K562 (cell line): ENCODE measurements at regions not wholly inside any gene's neighbourhood (a gene's known extent, or its start where the extent isn't known, plus 50 kb on each side); places are given as distances from the start of the nearest gene placed in this dataset.

Experiments used
- BHLHE40 ChIP-seq: IDR thresholded peaks from 2 replicates; pipeline ENCODE4 v1.6.1; 2011; ENCODE audit warnings: low read length, improper control_type of control experiment
- CC2D1A ChIP-seq: fragments of 450-650 bp; IDR thresholded peaks from 2 replicates; pipeline ENCODE4 v1.6.1; 2017; ENCODE audit warnings: mild to moderate bottlenecking
- CREB1 ChIP-seq, 2 experiments: sonication (generic) in 1 of 2; formaldehyde crosslinking in 1 of 2; IDR thresholded peaks; 2 replicates each; pipeline versions ENCODE4 v1.6.1 to v1.8.0; 2012 to 2022; ENCODE audit warnings: inconsistent platforms in 1 of 2, mild to moderate bottlenecking in 1 of 2, missing genetic modification reagents in 1 of 2, moderate library complexity in 1 of 2
- ESRRA ChIP-seq: fragments of 450-650 bp; IDR thresholded peaks from 2 replicates; pipeline ENCODE4 v1.6.1; 2014; ENCODE audit warnings: low read depth, mild to moderate bottlenecking, moderate library complexity, borderline replicate concordance
- FOXM1 ChIP-seq, 2 experiments: fragments of 450-650 bp in 1 of 2; sonication (generic) in 1 of 2; formaldehyde crosslinking in 1 of 2; IDR thresholded peaks; 2 replicates each; pipeline versions ENCODE4 v1.6.1 to v1.9.0; 2017 to 2022; ENCODE audit warnings: low read depth in 2 of 2, mild to moderate bottlenecking in 2 of 2, missing genetic modification reagents in 1 of 2, moderate library complexity in 1 of 2
- GATA2 ChIP-seq: sonication (generic); formaldehyde crosslinking; IDR thresholded peaks from 2 replicates; pipeline ENCODE4 v1.4.0; 2020; ENCODE audit warnings: mild to moderate bottlenecking, missing genetic modification reagents
- MAFK ChIP-seq: IDR thresholded peaks from 2 replicates; pipeline ENCODE4 v1.6.1; 2011; ENCODE audit warnings: low read length, improper control_type of control experiment
- MBD2 ChIP-seq: sonication (generic); IDR thresholded peaks from 2 replicates; pipeline ENCODE4 v1.6.1; 2016; ENCODE audit warnings: low read depth, borderline replicate concordance
- NR4A1 ChIP-seq, 2 experiments: fragments of 250-450 bp in 1 of 2; fragments of 450-650 bp in 1 of 2; sonication (Bioruptor Pico) in 1 of 2; IDR thresholded peaks; 2 replicates each; pipeline versions ENCODE4 v1.4.0 to v1.6.1; 2016 to 2020; ENCODE audit warnings: mild to moderate bottlenecking in 2 of 2, missing compliant biosample characterization in 1 of 2, missing genetic modification characterization in 1 of 2, moderate library complexity in 1 of 2
- PKNOX1 ChIP-seq: fragments of 450-650 bp; IDR thresholded peaks from 2 replicates; pipeline ENCODE4 v1.6.1; 2016
- POLR2AphosphoS5 ChIP-seq: IDR thresholded peaks from 2 replicates; pipeline ENCODE4 v1.6.1; 2011; ENCODE audit warnings: mild to moderate bottlenecking, low read depth, low read length, moderate library complexity; ENCODE audit not compliant: control insufficient read depth, insufficient read depth
- PRDM10 ChIP-seq: fragments of 450-650 bp; IDR thresholded peaks from 2 replicates; pipeline ENCODE4 v1.6.1; 2018; ENCODE audit not compliant: partially characterized antibody
- RBM14 ChIP-seq: fragments of 200-400 bp; formaldehyde crosslinking; IDR thresholded peaks from 2 replicates; pipeline ENCODE4 v1.6.1; 2018; ENCODE audit warnings: low read depth, mild to moderate bottlenecking, low read length, moderate library complexity, borderline replicate concordance; ENCODE audit not compliant: insufficient read depth
- RBM34 ChIP-seq: fragments of 200-400 bp; formaldehyde crosslinking; IDR thresholded peaks from 2 replicates; pipeline ENCODE4 v1.6.1; 2018; ENCODE audit warnings: low read length, borderline replicate concordance; ENCODE audit not compliant: insufficient read depth
- RFX5 ChIP-seq: IDR thresholded peaks from 2 replicates; pipeline ENCODE4 v1.6.1; 2011; ENCODE audit warnings: low read depth, mild to moderate bottlenecking, improper control_type of control experiment, low read length
- WHSC1 ChIP-seq: IDR thresholded peaks from one replicate; pipeline ENCODE4 v1.6.1; 2012; ENCODE audit warnings: low read length, control low read depth, inconsistent platforms
- YBX1 ChIP-seq: fragments of 450-650 bp; IDR thresholded peaks from 2 replicates; pipeline ENCODE4 v1.7.1; 2016; ENCODE audit warnings: mild to moderate bottlenecking
- ZFP91 ChIP-seq: sonication (generic); formaldehyde crosslinking; IDR thresholded peaks from 2 replicates; pipeline ENCODE4 v1.8.0; 2022; ENCODE audit warnings: mild to moderate bottlenecking, missing genetic modification reagents
- ZNF507 ChIP-seq: conservative IDR thresholded peaks from 2 replicates; pipeline ENCODE4 v1.6.1; 2017; ENCODE audit warnings: missing genetic modification characterization, missing compliant biosample characterization

- no peak for TF ChIP-seq PRDM10
- peak; percentile 98; the same call in 1 of the 2 replicates for TF ChIP-seq ESRRA
- TF ChIP-seq RBM14 = no peak
- no peak for TF ChIP-seq ZFP91
- TF ChIP-seq POLR2AphosphoS5 = peak; percentile 82
- TF ChIP-seq CC2D1A = peak; percentile 73
- peak; percentile 80 for TF ChIP-seq BHLHE40
- TF ChIP-seq NR4A1 (CRISPR knock-in tag; IDR thresholded peaks at IDR 0.05) = no peak
- TF ChIP-seq NR4A1 (tag; IDR thresholded peaks at IDR 0.05) = peak; percentile 76
- TF ChIP-seq MBD2 = peak; percentile 62; the same call in 1 of the 2 replicates
- no peak for TF ChIP-seq WHSC1
- TF ChIP-seq GATA2 (CRISPR knock-in tag) = peak; percentile 96
- TF ChIP-seq CREB1 (IDR thresholded peaks at IDR 0.05) = peak; percentile 74
- TF ChIP-seq CREB1 (CRISPR knock-in tag; IDR thresholded peaks at IDR 0.05) = peak; percentile 86
- TF ChIP-seq MAFK = peak; percentile 58
- TF ChIP-seq ZNF507 (tag) = no peak
- TF ChIP-seq RFX5 = peak; percentile 92
- TF ChIP-seq RBM34 = no peak
- peak; percentile 25; the same call in 1 of the 2 replicates for TF ChIP-seq PKNOX1
- peak; percentile 86; the same call in 1 of the 2 replicates for TF ChIP-seq FOXM1 (IDR thresholded peaks at IDR 0.05; ENCODE audit: low read depth)
- TF ChIP-seq FOXM1 (CRISPR knock-in tag; IDR thresholded peaks at IDR 0.05; ENCODE audit: low read depth) = no peak
- no peak for TF ChIP-seq YBX1
Measured at GRCh38 chr2:64354857-64355680, 98.9 kb upstream of the LGALSL start (continued).
